ENCODE measurements at regions not wholly inside any gene's neighbourhood (a gene's known extent, or its start where the extent isn't known, plus 50 kb on each side); places are given as distances from the start of the nearest gene placed in this dataset.

DNA sequence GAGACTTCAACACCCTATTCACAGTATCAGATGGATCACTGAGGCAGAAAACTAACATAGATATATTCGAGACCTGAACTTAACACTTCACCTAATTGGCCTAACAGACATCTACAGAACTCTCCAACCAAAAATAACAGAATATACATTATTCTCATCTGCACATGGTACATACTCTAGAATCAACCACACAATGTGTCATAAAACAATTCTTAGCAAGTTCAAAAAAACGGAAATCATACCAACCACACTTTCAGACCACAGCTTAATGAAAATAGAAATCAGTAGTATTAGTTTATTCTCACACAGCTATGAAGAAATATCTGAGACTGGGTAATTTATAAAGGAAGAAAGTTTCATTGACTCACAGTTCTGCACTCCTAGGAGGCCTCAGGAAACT is 387.9 kb downstream of the DEPDC1B start:
- no peak for TF ChIP-seq CTCF (conservative IDR thresholded peaks at IDR 0.05)
- Histone ChIP-seq H3K27ac (ENCODE audit: insufficient read length, low read depth, low read length) (no peak overlapping the region), H3K79me2 (ENCODE audit: insufficient read depth, low read length) (no peaks in the 10 kb centered on the region), H2AFZ (ENCODE audit: low read length) (no peak overlapping the region), H3T11ph (ENCODE audit: low read length) (no peak overlapping the region), H3K56ac (ENCODE audit: insufficient read length, low read depth, low read length) (no peak overlapping the region), H3K9ac (ENCODE audit: extremely low read depth, insufficient read length, low read length) (no peak overlapping the region), H4K20me1 (ENCODE audit: control insufficient read depth, insufficient read depth, insufficient read length) (no peaks in the 10 kb centered on the region), H3K18ac (ENCODE audit: insufficient read length, low read depth, low read length) (no peak overlapping the region), H3K4me2 (ENCODE audit: insufficient read depth, insufficient read length, low read length) (no peak overlapping the region), H2BK5ac (ENCODE audit: insufficient read length, low read length) (no peak overlapping the region), H3K23me2 (ENCODE audit: insufficient read length, low read depth, low read length, poor library complexity, severe bottlenecking) (no peaks in the 10 kb centered on the region), H2BK12ac (ENCODE audit: insufficient read length, low read depth, low read length) (no peak overlapping the region), H3K4me1 (ENCODE audit: insufficient read depth, low read length) (no peaks in the 10 kb centered on the region), H3K27me3 (ENCODE audit: insufficient read depth, low read length) (no peaks in the 10 kb centered on the region), H2BK120ac (ENCODE audit: low read depth, low read length, poor library complexity, severe bottlenecking) (no peak overlapping the region), H2BK15ac (ENCODE audit: low read depth, low read length) (no peak overlapping the region), H4K91ac (ENCODE audit: insufficient read length, low read depth, low read length) (no peak overlapping the region), H3K79me1 (ENCODE audit: insufficient read depth, low read depth, low read length, poor library complexity, severe bottlenecking) (no peaks in the 10 kb centered on the region), H3K23ac (ENCODE audit: insufficient read length, low read depth, low read length) (no peak overlapping the region), H3K9me3 (ENCODE audit: control insufficient read depth, low read depth, low read length) (no peaks in the 10 kb centered on the region), H2BK20ac (ENCODE audit: low read depth, low read length, poor library complexity, severe bottlenecking) (no peak overlapping the region), H3K4ac (ENCODE audit: low read depth, low read length) (no peak overlapping the region), H2AK5ac (ENCODE audit: insufficient read length, low read length) (no peak overlapping the region), H4K8ac (replicated peaks; ENCODE audit: insufficient read length, low read depth, low read length) (no peak overlapping the region), H3K14ac (ENCODE audit: insufficient read depth, low read length) (no peak overlapping the region), H4K5ac (ENCODE audit: insufficient read length, low read depth, low read length) (no peak overlapping the region)
- WGBS (ENCODE audit: extremely low coverage, insufficient read length, low lambda C conversion rate) = no CpG with 5 or more reads among the region's 2 CpGs
- Mint-ChIP-seq H3K9me3 (no peaks in the 10 kb centered on the region), H3K4me3 (no peak overlapping the region), H3K27ac (peak overlapping the region in 1 of 3 experiments; percentile 24; a peak in 1 of 7 replicates), H3K27me3 (ENCODE audit: low read depth) (no peaks in the 10 kb centered on the region), H3K4me1 (peaks cover 9 to 10% of the 10 kb centered on the region in 2 experiments), H3K36me3 (ENCODE audit: insufficient read depth in 1 of 3, low read depth in 3 of 3) (no peaks in the 10 kb centered on the region)
- DNase-seq = no peak

All from H9 (cell line).